Sigmoid colon (tissue), 3 donors: ENCODE measurements at regions not wholly inside any gene's neighbourhood (a gene's known extent, or its start where the extent isn't known, plus 50 kb on each side); places are given as distances from the start of the nearest gene placed in this dataset.

ENCODE experiments used
- POLR2A ChIP-seq, 2 donors: fragments of 450-650 bp; IDR thresholded peaks; one replicate each; pipeline ENCODE4 v1.6.1; 2016; ENCODE audit warnings: antibody characterized with exemption in 2 of 2, mild to moderate bottlenecking in 2 of 2, moderate library complexity in 2 of 2
- TF ChIP-seq, protein P1 (sequence below), 4 experiments: fragments of 450-650 bp in 3 of 4; fragments of 200-600 bp in 1 of 4; IDR thresholded peaks; one replicate each; pipeline ENCODE4 v1.5.1; 2016 to 2019; ENCODE audit warnings: antibody characterized with exemption in 4 of 4, mild to moderate bottlenecking in 3 of 4, moderate library complexity in 2 of 4

DNA sequence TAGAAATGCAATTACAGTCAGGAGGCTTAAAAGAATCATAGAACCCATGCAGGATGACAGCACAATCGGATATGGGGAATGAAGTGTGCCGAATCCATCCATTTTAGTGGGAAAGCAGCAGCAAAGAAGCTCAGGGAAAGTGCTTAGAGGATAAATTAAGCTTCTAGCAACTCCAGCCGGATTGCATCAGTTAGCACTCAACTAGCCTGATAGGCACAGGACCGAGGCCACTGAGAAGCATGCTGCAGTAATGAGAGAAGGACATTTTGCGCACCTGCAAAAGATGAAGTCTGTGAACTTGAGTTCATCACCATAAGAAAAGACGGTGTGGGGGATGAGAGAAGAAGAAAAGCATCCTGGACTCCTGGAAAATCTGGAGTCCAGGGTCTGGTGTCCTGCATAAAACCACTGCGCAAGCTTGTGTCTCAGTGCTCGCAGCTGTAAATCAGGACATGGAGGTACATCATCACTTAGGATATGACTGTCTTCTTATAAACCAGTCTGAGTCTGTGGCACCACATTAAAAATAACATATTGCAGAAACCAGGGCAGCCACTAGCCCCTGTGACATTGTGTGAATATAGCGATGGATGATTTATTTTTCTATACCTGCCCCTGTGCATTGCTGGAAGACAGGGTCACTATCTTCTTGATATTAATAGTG is 665.5 kb upstream of the SOX11 start:
- TF ChIP-seq, protein P1, sequence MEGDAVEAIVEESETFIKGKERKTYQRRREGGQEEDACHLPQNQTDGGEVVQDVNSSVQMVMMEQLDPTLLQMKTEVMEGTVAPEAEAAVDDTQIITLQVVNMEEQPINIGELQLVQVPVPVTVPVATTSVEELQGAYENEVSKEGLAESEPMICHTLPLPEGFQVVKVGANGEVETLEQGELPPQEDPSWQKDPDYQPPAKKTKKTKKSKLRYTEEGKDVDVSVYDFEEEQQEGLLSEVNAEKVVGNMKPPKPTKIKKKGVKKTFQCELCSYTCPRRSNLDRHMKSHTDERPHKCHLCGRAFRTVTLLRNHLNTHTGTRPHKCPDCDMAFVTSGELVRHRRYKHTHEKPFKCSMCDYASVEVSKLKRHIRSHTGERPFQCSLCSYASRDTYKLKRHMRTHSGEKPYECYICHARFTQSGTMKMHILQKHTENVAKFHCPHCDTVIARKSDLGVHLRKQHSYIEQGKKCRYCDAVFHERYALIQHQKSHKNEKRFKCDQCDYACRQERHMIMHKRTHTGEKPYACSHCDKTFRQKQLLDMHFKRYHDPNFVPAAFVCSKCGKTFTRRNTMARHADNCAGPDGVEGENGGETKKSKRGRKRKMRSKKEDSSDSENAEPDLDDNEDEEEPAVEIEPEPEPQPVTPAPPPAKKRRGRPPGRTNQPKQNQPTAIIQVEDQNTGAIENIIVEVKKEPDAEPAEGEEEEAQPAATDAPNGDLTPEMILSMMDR (IDR thresholded peaks at IDR 0.05), result no peak
- no peak for TF ChIP-seq POLR2A (IDR thresholded peaks at IDR 0.05)
